Fibroblast of the conjunctiva (primary cell): ENCODE measurements at regions not wholly inside any gene's neighbourhood (a gene's known extent, or its start where the extent isn't known, plus 50 kb on each side); places are given as distances from the start of the nearest gene placed in this dataset.
"Not testable (repeated sequence)": the region's sequence is repeated elsewhere in the genome, so short reads cannot be mapped to it uniquely, and the experiment has no call there.

Experiments
- DNase-seq: peaks from one replicate; pipeline ENCODE4 v3.0.0-alpha.2; 2010; ENCODE audit warnings: low read depth

DNA sequence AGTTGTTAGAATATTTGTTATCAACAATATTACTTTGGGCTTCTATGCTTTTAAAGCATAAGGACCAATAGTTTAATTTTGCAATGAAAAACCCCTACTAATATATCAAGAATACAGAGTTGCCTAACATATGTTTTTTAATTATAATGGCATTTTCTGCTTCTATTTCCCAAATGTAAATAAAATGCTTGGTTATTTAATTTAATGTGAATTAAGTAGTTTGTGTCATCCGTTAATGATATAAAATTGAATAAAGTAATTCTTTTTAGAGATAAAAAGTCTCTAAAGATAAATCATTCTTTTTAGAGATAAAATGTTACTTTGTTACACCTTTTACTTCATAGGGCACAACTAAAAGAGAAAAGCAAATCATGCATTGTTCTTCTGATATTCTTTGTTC, 583.7 kb upstream of the ADGRL2 start:
- DNase-seq, result no peak

DNA sequence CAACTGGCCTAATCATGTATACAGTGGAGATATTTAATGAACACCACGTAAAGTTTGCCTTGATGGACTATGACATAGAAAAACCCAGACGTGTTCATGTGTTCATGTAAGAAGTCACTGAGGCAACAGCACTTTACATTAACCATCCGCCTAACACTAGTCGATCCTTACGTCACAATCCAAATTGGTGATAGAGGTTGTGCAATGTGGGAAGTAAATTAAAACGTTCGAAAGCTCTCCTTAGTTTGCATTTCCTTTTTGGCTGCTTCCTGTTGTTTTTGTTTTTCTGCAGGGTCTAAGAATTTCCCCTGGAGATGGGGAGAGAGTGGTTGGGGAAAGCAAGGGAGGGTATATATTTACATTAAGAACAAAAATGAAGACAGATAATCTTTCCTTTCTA, 587.5 kb upstream of the ADGRL2 start:
- DNase-seq, result no peak

DNA sequence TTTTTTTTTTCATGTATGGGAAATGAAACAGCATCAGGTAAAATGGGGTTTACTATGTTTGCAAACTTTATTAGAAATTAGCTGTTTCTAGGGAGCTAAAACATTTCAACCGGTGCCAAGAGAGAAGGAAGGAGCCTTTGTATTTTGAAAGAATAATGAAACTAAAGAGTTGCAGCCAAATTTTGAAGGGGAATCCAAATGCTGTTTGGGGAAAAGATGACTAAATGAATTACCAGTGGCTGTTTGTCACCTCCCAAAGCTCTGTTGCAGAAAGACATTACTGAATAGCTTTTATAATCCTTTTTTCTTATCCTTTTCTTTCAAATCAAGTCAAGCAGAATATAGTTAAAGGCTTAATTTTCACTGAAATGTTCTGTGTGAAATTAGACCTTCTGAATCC, 591.3 kb upstream of the ADGRL2 start:
- DNase-seq, result no peak

GRCh38 chr1:81208441-81208840, 592.3 kb upstream of the ADGRL2 start:
- no peak for DNase-seq

- DNase-seq, result no peak
Observed at GRCh38 chr1:81205956-81206355, 594.8 kb upstream of the ADGRL2 start.

DNA sequence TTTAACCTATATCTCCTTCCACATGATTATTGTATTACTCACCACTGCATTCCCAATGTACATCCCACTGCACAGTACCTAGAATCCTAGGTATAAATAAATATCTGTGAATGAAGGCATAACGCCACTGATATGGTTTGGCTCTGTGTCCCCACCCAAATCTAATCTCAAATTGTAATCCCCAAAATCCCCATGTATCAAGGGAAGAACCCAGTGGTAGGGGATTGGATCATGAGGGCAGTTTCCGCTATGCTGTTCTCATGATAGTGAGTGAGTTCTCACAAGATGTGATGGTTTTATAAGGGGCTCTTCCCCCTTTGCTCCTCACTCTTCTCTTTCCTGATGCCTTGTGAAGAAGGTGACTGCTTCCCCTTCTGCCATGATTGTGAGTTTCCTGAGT, 599.0 kb upstream of the ADGRL2 start:
- no peak for DNase-seq

DNA sequence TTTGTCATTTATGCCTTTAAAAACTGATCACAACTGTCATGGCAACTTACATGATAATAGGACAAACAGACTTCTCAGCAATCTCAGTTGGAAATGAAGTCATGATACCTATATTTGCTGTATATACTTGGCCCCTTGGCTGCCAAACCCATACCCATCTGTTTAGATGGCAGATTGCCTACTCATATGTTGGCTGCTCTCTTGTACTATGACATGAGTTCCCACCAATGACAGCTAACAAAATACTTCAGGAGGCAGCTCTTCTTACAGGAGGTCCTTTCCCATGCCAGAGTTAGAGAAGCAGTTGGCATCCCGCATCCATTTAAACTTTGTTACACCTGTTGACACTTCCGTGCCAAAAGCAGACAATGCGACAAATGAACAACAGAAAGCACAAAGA, 603.1 kb upstream of the ADGRL2 start:
- no peak for DNase-seq

DNA sequence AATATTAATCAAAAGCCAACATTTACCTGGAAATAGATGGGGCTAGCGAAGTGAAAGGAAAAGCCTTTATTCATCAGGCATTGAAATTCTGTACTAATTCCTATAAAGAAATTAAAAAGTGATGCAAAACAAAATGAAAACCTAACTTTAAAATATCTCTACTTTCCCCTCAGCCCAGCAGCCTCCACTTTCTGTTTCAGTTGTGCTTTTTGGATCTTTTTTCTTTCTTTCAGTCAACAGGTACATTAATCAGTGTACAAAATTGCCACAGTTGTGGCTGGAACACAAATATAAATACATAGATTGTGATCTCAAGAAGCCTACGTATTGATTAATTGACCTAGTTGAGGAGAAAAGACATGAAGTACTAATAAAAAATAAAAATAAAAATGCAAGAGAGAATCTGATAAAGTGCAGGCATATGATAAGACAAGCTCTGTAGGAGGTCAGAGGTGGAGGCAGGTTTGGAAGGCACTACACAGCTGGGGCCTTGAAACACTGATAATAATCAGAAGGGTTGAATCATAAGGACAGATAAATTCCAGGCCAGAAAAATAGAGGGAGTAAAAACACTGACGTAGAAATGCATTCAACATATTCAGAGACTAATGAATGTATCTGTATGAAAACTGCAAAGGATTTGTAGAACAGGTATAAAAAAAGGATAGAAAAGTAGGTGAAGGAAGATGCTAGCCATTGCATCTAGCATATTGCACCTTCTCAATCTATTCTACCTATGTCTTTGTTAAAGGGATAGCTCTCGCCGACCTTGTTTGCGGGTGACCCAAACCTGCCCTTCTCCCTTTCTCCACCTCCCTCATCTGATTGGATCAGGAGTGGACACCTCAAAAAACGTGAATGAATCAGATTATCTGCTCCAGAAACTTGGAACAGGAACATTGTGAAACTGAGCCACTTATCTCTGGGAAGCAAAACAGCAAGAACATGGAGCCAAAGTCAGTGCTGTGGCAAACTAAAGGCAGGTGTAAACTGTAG, 607.8 kb upstream of the ADGRL2 start:
- no peak for DNase-seq

- DNase-seq, result no peak
Observed at GRCh38 chr1:81190003-81190402, 610.7 kb upstream of the ADGRL2 start.

- no peak for DNase-seq
Observed at GRCh38 chr1:81187635-81188034, 613.1 kb upstream of the ADGRL2 start.

- DNase-seq, result no peak
Observed at GRCh38 chr1:81186261-81186660, 614.5 kb upstream of the ADGRL2 start.

GRCh38 chr1:81183553-81183952, 617.2 kb upstream of the ADGRL2 start:
- no peak for DNase-seq

- DNase-seq, result no peak
Observed at GRCh38 chr1:81183051-81183450, 617.7 kb upstream of the ADGRL2 start.

DNA sequence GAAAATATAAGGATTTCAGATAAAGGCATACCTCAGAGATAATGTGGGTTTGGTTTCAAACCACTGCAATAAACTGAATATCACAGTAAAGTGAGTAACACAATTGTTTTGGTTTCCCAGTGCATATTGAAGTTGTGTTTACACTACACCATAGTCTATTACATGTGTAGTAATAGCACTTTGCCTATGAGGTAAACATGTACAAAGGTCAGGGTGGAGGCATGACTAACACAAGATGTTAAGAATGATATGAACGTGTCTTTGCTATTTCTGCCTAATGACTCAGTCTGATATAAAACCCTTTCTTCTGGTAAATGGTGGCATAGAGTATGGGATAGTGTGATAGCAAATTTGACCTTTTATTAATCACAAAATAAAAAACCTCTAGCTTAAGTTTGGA, 621.5 kb upstream of the ADGRL2 start:
- DNase-seq, result peak; percentile 76

DNA sequence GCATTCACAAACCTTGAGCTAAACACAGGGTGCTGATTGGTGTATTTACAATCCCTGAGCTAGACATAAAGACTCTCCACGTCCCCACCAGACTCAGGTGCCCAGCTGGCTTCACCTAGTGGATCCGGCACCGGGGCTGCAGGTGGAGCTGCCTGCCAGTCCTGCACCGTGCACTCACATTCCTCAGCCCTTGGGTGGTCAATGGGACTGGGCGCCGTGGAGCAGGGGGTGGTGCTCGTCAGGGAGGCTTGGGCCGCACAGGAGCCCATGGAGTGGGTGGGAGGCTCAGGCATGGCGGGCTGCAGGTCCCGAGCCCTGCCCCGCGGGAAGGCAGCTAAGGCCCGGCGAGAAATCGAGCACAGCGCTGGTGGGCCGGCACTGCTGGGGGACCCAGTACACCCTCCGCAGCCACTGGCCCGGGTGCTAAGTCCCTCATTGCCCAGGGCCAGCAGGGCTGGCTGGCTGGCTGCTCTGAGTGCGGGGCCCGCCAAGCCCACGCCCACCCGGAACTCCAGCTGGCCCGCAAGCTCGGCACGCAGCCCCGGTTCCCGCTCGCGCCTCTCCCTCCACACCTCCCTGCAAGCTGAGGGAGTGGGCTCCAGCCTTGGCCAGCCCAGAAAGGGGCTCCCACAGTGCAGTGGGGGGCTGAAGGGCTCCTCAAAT, 622.2 kb upstream of the ADGRL2 start:
- DNase-seq, result not testable (repeated sequence)

GRCh38 chr1:81174811-81175476, 625.8 kb upstream of the ADGRL2 start:
- DNase-seq, result no peak

- no peak for DNase-seq
Observed at GRCh38 chr1:81174052-81174451, 626.7 kb upstream of the ADGRL2 start.

GRCh38 chr1:81172483-81172882, 628.3 kb upstream of the ADGRL2 start:
- no peak for DNase-seq

DNA sequence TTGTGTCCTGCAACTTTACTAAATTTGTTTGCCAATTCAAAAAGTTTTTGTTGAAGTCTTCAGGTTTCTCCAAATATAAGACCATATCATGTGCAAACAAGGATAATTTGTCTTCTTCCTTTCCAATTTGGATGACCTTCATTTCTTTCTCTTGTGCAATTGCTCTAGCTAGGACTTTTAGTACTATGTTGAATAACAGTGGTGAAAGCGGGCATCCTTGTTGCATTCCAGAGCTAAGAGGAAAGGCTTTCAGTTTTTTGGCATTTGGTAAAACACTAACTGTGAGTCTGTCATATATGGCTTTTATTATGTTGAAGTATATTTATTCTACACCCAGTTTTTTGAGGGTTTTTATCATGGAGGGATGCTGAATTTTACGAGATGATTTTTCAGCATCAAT, 630.0 kb upstream of the ADGRL2 start:
- DNase-seq, result no peak

- no peak for DNase-seq
Observed at GRCh38 chr1:81165963-81166362, 634.8 kb upstream of the ADGRL2 start.

DNA sequence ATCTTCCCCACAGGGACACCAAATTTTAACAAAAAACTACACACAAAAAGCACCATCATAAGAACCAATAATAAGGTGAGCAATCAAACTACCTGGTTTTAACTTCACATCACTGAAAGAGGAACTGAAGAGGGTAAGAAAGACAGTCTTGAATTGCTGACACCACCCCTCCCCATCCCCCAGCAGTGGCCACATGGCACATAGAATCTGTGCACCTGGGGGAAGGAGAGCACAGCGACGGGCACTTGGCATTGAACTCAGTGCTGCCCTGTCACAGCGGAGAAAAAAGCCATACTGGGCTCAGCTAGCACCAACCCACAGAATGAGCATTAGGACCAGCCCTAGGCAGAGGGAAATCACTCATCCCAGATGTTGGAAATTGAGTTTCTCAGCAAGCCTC, 640.0 kb upstream of the ADGRL2 start:
- no peak for DNase-seq

GRCh38 chr1:81158592-81158991, 642.1 kb upstream of the ADGRL2 start:
- no peak for DNase-seq

DNA sequence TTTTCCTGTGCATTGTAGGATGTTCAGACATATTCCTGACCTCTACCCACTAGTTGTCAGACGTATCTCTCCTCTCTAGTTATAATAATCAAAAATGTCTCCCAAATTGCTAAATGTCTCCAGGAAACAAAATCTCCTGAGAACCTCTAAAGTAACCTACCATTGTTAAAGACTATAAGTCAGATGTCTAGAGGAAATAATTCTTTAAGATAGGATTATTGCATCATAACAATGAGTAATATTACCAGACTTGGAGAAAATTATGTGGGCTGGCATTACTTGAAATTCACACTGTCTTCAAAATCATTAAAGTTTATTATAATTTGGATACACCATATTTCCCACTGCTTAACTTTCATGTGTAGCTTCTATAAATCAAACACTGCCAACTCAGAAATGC, 643.0 kb upstream of the ADGRL2 start:
- no peak for DNase-seq
